ENCODE measurements at regions not wholly inside any gene's neighbourhood (a gene's known extent, or its start where the extent isn't known, plus 50 kb on each side); places are given as distances from the start of the nearest gene placed in this dataset.

DNA sequence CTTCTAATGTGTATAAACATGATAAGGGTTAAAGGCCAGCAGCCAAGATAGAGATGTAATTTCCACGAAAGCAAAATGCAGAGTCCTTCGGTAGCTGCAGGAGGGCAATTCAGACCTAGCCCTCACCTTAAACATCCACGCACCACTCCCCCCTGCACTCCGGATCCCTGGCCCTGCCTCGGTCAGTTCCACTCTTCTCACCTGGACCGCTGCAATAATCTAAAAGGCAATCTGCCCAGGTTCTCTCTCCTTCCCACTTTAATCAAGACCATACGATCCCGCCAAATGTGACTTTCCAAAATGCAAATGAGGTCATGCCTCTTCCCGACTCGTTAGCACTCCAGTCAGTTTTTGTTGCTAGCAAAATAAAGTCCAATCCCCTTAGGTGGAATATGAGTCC lies 485.2 kb downstream of the EIPR1 start:
- DNase-seq (ENCODE audit: extremely low spot score) = no peak
- H3K4me3 ChIP-seq (ENCODE audit: low read depth, low read length) = no peak overlapping the region
- WGBS = 86% methylated on average over 10 of the region's 10 CpGs
- no peaks in the 10 kb centered on the region for H3K4me1 ChIP-seq (ENCODE audit: insufficient read depth)
- H3K27ac ChIP-seq (ENCODE audit: low read depth) = no peak overlapping the region
- no peaks in the 10 kb centered on the region for H3K36me3 ChIP-seq (ENCODE audit: insufficient read depth)

DNA sequence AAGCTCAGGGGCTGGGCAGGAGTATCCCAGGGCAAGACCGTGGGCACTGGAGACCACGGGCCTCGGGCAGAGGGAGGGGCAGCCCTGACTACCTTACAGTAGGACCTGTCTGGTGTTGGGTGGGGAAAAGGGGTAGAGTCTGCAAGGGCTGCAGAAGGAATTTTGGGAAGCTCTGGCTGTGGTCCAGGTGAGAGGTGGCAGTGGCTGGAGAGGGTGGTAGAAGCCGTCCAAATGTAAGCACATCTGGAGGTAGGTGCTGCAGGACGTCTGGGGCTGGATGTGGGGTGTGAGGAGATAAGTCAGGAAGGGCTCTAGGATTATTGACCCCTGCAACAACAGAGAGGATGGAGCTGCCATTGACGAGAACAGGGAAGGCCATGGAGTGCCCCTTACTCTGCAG lies 486.7 kb downstream of the EIPR1 start:
- H3K4me3 ChIP-seq (ENCODE audit: low read depth, low read length) = no peak overlapping the region
- H3K4me1 ChIP-seq (ENCODE audit: insufficient read depth) = no peaks in the 10 kb centered on the region
- H3K27ac ChIP-seq (ENCODE audit: low read depth) = no peak overlapping the region
- DNase-seq (ENCODE audit: extremely low spot score) = no peak
- WGBS = 73% methylated on average over 6 of the region's 6 CpGs
- no peaks in the 10 kb centered on the region for H3K36me3 ChIP-seq (ENCODE audit: insufficient read depth)

DNA sequence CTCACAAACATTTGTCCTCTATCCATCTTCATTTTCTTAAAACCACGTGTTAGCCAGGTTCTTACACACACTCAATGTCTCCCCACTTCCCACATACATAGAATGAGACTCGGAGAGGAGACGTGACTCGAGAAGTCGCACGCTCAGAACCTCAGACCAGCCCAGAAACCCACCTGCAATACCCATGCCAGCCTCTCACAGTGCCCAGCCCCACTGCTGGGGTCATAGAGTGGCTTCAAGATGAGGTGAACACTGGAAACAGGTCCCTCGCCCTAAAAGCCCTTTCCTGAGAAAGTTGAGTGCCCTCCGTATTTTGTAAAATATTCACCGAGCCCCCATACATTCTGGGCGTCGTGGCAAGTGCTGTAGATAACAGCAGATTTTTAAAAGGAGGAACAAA lies 487.4 kb downstream of the EIPR1 start:
- no peaks in the 10 kb centered on the region for H3K36me3 ChIP-seq (ENCODE audit: insufficient read depth)
- no peak for DNase-seq (ENCODE audit: extremely low spot score)
- H3K4me1 ChIP-seq (ENCODE audit: insufficient read depth) = no peaks in the 10 kb centered on the region
- H3K4me3 ChIP-seq (ENCODE audit: low read depth, low read length) = no peak overlapping the region
- WGBS = 88% methylated on average over 11 of the region's 11 CpGs
- no peak overlapping the region for H3K27ac ChIP-seq (ENCODE audit: low read depth)

DNA sequence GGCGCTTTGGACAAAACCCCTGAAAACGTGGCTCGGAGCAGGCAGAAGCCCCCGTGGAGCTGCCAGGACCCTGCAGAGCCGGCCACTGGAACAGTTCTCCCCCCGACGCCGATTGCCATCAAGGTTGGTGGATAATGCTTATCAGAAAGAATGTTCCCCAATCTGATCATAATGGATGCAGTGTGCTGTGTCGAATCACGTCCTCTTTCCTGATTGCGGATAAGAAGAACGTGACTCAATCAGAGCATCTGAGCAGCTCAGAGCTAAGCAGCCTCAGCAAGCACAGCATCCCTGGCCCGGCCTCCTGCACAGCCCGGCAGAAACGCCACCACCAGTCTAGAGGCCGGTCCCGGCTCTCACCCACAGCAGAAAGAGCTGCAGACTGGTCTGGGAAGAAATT lies 488.0 kb downstream of the EIPR1 start:
- Histone ChIP-seq H3K4me1 (ENCODE audit: insufficient read depth) (no peaks in the 10 kb centered on the region), H3K27ac (ENCODE audit: low read depth) (no peak overlapping the region), H3K4me3 (ENCODE audit: low read depth, low read length) (no peak overlapping the region), H3K36me3 (ENCODE audit: insufficient read depth) (no peaks in the 10 kb centered on the region)
- WGBS = 82% methylated on average over 17 of the region's 17 CpGs
- DNase-seq (ENCODE audit: extremely low spot score) = no peak

DNA sequence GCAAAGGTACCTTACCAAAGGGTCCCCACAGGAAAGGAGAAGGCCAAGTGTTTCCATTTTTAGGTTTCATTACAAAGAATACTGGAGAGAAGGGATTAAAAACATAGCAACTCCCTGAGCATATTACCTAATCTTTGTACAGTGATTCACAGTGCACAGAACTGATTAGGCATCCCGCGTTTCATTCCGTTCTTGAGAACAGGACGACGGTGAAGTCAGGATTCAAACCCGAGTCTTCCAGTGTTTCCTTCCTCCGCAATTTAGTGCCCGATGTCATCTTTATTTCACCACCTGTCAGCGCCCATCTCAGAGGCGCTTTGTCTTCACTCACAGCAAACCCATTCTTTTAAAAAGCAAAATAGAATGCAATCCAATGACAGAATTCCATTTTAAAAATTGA lies 488.5 kb downstream of the EIPR1 start:
- no peak for DNase-seq (ENCODE audit: extremely low spot score)
- Histone ChIP-seq H3K4me3 (ENCODE audit: low read depth, low read length) (no peak overlapping the region), H3K36me3 (ENCODE audit: insufficient read depth) (no peaks in the 10 kb centered on the region), H3K27ac (ENCODE audit: low read depth) (no peak overlapping the region), H3K4me1 (ENCODE audit: insufficient read depth) (no peaks in the 10 kb centered on the region)
- 88% methylated on average over 10 of the region's 10 CpGs for WGBS

DNA sequence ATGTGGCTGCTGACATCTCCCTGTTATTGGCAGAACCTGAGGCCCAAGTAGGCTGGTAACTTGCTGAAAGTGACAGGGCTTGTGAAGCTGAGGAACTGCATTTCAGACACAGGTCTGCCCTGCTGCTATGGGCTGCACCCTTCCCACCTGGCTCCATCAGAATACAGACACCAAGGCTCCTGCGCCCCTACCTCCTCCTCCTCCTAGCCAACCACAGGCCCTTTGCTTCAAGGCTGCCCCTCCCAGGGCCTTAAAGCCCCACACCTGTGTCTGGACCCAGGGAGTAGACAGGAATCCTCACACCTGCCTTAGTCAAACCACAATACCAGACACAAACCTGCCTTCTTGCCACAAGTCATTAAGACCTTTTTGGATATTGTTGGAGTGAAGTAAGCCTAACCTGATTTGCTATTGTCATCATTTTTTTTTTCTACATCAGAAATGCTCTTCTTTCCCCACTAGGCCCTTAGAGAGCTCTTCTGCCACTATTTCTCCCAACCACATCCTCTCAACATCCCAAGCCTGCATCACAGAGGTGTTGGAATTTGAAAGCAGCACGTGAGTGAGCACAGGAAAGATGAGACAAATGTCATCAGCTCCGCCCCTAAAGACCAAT lies 489.7 kb downstream of the EIPR1 start:
- WGBS = 82% methylated on average over 3 of the region's 3 CpGs
- no peak overlapping the region for H3K4me3 ChIP-seq (ENCODE audit: low read depth, low read length)
- H3K36me3 ChIP-seq (ENCODE audit: insufficient read depth) = no peaks in the 10 kb centered on the region
- DNase-seq (ENCODE audit: extremely low spot score) = no peak
- no peak overlapping the region for H3K27ac ChIP-seq (ENCODE audit: low read depth)
- H3K4me1 ChIP-seq (ENCODE audit: insufficient read depth) = no peaks in the 10 kb centered on the region

DNA sequence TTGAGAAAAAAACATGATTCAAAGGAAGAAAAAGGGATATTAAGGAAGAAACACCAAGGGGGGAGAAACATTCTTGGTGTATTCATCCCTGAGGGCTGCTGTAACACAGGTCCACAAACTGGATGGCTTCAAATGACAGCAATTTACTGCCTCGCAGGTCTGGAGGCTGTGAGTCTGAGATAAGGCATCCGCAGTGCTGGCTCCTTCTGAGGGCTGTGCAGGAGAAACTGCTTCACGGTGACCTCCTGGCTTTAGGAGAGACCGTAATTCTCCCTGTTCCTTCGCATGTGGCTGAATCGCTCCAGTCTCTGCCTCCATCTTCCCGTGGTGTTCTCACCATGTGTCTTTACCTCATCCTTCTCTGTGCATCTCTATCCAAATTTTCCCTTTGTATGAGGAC lies 490.7 kb downstream of the EIPR1 start:
- Histone ChIP-seq H3K4me1 (ENCODE audit: insufficient read depth) (no peaks in the 10 kb centered on the region), H3K27ac (ENCODE audit: low read depth) (no peak overlapping the region), H3K36me3 (ENCODE audit: insufficient read depth) (no peaks in the 10 kb centered on the region), H3K4me3 (ENCODE audit: low read depth, low read length) (no peak overlapping the region)
- no peak for DNase-seq (ENCODE audit: extremely low spot score)
- WGBS = 26% methylated on average over 7 of the region's 7 CpGs

DNA sequence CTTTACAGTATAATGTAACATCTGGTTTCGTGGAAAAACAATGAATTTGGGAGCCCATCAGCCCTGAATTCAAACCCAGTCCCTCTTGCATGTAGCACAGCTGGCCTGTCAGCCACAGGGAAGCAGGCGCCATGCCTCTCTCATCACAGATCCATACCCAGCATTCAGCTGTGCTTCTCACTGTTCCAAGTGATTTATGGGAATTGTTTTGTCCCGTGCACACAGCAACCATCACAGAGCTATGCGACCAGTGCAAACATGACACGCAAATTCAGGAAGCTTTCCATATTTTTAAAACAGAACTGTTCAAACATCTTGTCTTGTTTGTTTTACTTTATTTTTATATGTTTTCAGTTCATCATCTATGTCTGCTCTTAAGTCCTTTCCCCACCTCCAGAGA lies 496.1 kb downstream of the EIPR1 start:
- no peak overlapping the region for H3K27ac ChIP-seq (ENCODE audit: low read depth)
- H3K4me3 ChIP-seq (ENCODE audit: low read depth, low read length) = no peak overlapping the region
- H3K4me1 ChIP-seq (ENCODE audit: insufficient read depth) = no peaks in the 10 kb centered on the region
- no peak for DNase-seq (ENCODE audit: extremely low spot score)
- H3K36me3 ChIP-seq (ENCODE audit: insufficient read depth) = no peaks in the 10 kb centered on the region
- WGBS = 55% methylated on average over 5 of the region's 5 CpGs

DNA sequence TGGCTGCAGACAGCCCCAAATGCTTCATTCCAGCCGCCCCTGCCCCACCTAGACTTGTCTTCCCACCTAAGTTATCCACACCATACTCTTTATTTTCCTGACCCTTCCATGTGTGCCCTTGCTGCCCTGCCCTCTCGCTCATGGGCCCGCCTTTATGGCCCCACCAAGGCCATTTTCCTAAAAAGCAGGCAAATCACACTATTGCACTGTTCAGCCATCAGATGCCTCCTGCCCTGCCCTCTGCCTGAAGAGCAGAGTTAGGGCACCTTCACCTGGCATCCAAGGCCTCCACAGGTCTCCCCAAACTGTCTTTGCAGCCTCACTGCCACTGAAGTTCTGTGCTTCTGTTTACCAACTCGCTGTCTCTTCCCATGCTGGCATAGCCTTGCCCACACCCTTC lies 496.7 kb downstream of the EIPR1 start:
- H3K4me3 ChIP-seq (ENCODE audit: low read depth, low read length) = no peak overlapping the region
- H3K27ac ChIP-seq (ENCODE audit: low read depth) = no peak overlapping the region
- 90% methylated on average over 4 of the region's 4 CpGs for WGBS
- H3K4me1 ChIP-seq (ENCODE audit: insufficient read depth) = no peaks in the 10 kb centered on the region
- no peak for DNase-seq (ENCODE audit: extremely low spot score)
- no peaks in the 10 kb centered on the region for H3K36me3 ChIP-seq (ENCODE audit: insufficient read depth)

DNA sequence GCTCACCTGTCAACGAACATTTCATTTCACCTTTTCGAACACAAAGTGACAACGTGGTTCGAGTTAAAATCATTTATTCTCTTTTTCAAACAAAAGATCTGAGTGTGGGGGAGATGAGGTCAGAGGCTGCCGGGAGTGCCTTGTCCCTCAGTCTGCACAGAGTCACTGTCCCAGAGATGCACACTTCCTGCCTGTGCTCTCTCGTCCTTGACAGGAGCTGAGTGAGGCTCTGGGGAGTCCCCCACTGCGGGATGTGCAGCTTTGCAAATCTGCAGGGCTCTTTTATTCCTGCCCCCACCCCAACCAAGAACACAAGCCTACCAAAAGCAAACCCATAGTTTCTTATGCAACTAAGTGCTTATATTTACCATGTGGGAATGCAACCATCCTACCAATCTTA lies 497.8 kb downstream of the EIPR1 start:
- DNase-seq (ENCODE audit: extremely low spot score) = no peak
- Histone ChIP-seq H3K4me1 (ENCODE audit: insufficient read depth) (no peaks in the 10 kb centered on the region), H3K36me3 (ENCODE audit: insufficient read depth) (no peaks in the 10 kb centered on the region), H3K27ac (ENCODE audit: low read depth) (no peak overlapping the region), H3K4me3 (ENCODE audit: low read depth, low read length) (no peak overlapping the region)
- WGBS = 41% methylated on average over 7 of the region's 7 CpGs

DNA sequence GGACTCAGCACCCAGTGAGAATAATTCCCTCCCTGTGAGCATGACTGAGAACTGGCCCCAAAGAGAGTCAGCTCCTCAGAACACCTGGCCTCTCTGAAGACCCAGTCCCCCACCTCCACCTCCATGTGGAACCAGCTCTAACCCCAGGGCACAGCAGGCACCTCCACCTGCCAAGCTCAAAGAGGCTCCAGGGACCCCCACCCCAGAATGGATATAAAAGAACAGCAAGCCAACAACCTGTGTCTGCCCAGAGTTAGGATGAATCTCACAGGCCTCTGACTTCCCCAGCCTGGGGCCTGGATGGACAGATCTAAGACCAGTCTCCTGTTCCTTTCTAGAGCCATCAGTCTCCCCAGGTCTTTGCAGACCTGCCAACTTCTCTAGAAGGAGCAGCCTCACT lies 498.5 kb downstream of the EIPR1 start:
- H3K36me3 ChIP-seq (ENCODE audit: insufficient read depth) = no peaks in the 10 kb centered on the region
- no peak overlapping the region for H3K27ac ChIP-seq (ENCODE audit: low read depth)
- no peaks in the 10 kb centered on the region for H3K4me1 ChIP-seq (ENCODE audit: insufficient read depth)
- no peak overlapping the region for H3K4me3 ChIP-seq (ENCODE audit: low read depth, low read length)
- no peak for DNase-seq (ENCODE audit: extremely low spot score)

DNA sequence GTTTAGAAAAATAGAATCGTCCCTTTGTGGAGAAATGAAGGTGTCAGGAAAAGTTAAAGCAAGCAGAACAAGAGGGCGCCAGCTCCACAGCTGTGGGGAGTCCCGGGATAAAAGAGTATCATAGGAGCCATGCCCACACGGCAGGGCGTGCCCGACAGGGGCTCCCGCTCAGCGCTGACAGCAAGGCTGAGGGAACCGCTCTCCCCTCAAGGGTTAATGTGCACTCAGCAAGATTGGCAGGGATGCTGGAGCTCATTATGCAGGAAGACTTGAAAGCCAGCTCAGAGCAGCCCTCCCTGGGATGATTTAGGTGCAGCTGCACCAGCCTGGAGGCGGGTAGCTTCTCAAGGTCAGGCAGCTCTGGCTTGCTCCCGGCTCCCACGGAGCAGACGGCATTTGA lies 500.2 kb downstream of the EIPR1 start:
- DNase-seq (ENCODE audit: extremely low spot score) = no peak
- H3K36me3 ChIP-seq (ENCODE audit: insufficient read depth) = no peaks in the 10 kb centered on the region
- H3K4me1 ChIP-seq (ENCODE audit: insufficient read depth) = no peaks in the 10 kb centered on the region
- H3K27ac ChIP-seq (ENCODE audit: low read depth) = no peak overlapping the region
- no peak overlapping the region for H3K4me3 ChIP-seq (ENCODE audit: low read depth, low read length)
- 90% methylated on average over 13 of the region's 13 CpGs for WGBS

DNA sequence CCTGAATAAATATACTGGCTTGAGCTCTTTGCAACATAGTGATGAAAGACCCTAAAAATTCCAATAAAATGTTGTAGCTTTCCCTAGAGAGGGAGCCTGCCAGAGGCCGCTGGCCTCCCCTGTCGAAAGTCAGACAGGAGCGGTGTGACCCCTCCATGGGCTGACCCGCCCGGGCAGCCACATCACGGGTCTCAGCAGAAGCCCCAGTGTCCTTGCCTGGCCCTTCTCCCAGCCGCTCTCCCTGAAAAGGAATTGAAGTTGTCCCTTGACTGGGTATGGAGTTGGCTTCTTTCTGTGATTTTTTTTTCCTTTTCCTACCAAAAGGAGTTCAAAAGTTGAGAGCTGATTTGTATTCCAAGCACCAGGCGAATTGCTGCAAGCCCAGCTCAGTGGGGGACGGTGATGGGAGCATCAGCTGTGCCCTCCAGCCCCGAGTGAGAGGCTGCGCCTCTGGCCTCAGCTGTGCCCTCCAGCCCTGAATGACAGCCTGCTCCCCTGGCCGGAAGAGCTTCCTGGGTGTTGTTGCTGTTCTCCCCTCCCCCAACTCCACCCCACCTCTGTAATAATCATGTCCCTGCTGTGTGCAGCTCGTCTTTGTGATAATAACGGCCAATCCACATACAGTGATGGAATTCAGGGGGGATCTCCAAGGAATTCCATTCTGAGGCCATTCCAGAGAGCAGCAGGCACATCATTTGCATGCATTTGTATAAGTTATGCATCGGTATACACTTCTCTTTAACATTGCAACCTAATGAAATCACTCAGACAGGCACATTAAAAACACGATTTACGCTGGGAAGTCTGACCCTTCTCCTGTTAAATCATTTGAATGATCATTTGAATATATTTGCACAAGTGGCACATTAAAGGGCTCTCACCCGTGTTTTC lies 501.0 kb downstream of the EIPR1 start:
- Histone ChIP-seq H3K4me3 (ENCODE audit: low read depth, low read length) (no peak overlapping the region), H3K27ac (ENCODE audit: low read depth) (no peak overlapping the region), H3K4me1 (ENCODE audit: insufficient read depth) (no peaks in the 10 kb centered on the region), H3K36me3 (ENCODE audit: insufficient read depth) (no peaks in the 10 kb centered on the region)
- DNase-seq (ENCODE audit: extremely low spot score) = peak; percentile 26
- WGBS = 43% methylated on average over 18 of the region's 18 CpGs

DNA sequence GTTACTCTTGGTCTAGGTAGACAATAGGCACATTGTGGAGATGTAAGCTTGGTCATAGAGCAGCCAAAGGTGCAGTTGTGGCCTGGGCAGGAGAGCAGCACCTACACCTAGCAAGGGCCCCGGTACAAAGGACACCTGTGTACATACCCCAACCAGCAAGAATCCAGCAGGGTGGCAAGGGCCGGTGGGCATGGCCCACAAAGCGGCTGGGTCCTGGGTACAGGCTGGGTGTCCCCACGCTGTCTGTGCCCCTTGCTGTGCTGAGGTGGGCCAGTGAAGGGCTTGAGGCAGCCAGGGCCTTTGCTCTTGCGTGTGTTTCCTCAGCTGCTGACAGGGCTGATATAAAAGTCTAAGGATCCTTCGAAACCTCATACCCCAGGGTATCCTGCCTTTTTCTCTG lies 501.8 kb downstream of the EIPR1 start:
- 87% methylated on average over 6 of the region's 6 CpGs for WGBS

More for the DNA sequence above, 501.8 kb downstream of the EIPR1 start:
- no peak for DNase-seq (ENCODE audit: extremely low spot score)
- Histone ChIP-seq H3K27ac (ENCODE audit: low read depth) (no peak overlapping the region), H3K4me1 (ENCODE audit: insufficient read depth) (no peaks in the 10 kb centered on the region), H3K4me3 (ENCODE audit: low read depth, low read length) (no peak overlapping the region), H3K36me3 (ENCODE audit: insufficient read depth) (no peaks in the 10 kb centered on the region)
